Endothelial cell of umbilical vein (primary cell): ENCODE measurements at regions not wholly inside any gene's neighbourhood (a gene's known extent, or its start where the extent isn't known, plus 50 kb on each side); places are given as distances from the start of the nearest gene placed in this dataset.

Experiments
- BruUV-seq: library from RNA; stranded (reverse); fragments of 400-500 nt; replicated peaks from 2 replicates; lab custom pipeline; 2021; lab: Mats Ljungman, UMichigan
- CTCF ChIA-PET: fragments of 300-600, 350-600 bp; sonication (Branson Sonifier 250); formaldehyde crosslinking; loops from one replicate; lab custom pipeline; 2021; ENCODE audit warnings: antibody characterized with exemption, inconsistent platforms; lab: Charles Lee
- POLR2A ChIA-PET: fragments of 300-600, 350-600 bp; sonication (Branson Sonifier 250); formaldehyde crosslinking; loops from one replicate; lab custom pipeline; 2021; ENCODE audit warnings: antibody characterized with exemption, inconsistent platforms; lab: Charles Lee
- DNase-seq: peaks from one replicate; pipeline ENCODE4 v3.0.0-alpha.2; 2011; ENCODE audit warnings: low read depth, low spot score
- FAIRE-seq: peaks from 2 replicates; lab custom pipeline; 2011; peaks lifted over from hg19 to GRCh38; lab: Jason Lieb, UNC
- H2AFZ ChIP-seq: 2 replicates; pipeline ENCODE4 v1.6.0; 2012; ENCODE audit warnings: low read depth, low read length, control low read depth, inconsistent platforms
- H3K27ac ChIP-seq: 2 replicates; pipeline ENCODE4 v1.5.1; 2011; ENCODE audit warnings: low read depth, mild to moderate bottlenecking, control low read depth, low read length, moderate library complexity; ENCODE audit not compliant: insufficient read depth
- H3K27me3 ChIP-seq, 2 experiments: 2 replicates each; pipeline versions ENCODE4 v1.6.0 to v1.6.1; 2011; ENCODE audit warnings: low read length in 2 of 2, mixed read lengths in 1 of 2; ENCODE audit not compliant: control insufficient read depth in 2 of 2, insufficient read depth in 2 of 2
- H3K36me3 ChIP-seq, 2 experiments: 2 replicates in 1 of 2; 3 replicates in 1 of 2; pipeline ENCODE4 v1.5.1; 2011; ENCODE audit warnings: low read length in 2 of 2, mild to moderate bottlenecking in 1 of 2, moderate library complexity in 1 of 2; ENCODE audit not compliant: control insufficient read depth in 2 of 2, insufficient read depth in 2 of 2; ENCODE audit errors: extremely low read depth in 1 of 2
- H3K4me1 ChIP-seq: 3 replicates; pipeline ENCODE4 v1.5.1; 2011; ENCODE audit warnings: mild to moderate bottlenecking, low read length; ENCODE audit not compliant: control insufficient read depth, insufficient read depth; ENCODE audit errors: extremely low read depth
- H3K4me2 ChIP-seq: 2 replicates; pipeline ENCODE4 v1.6.1; 2011; ENCODE audit warnings: low read length, control low read depth, mixed read lengths; ENCODE audit not compliant: insufficient read depth
- H3K4me3 ChIP-seq, 3 experiments: fragments of 200-600 bp in 1 of 3; sonication (generic), shearing (Covaris generic) in 1 of 3; replicated peaks in 1 of 3; 2 replicates each; pipeline ENCODE4 v1.5.1; 2011 to 2016; ENCODE audit warnings: control low read depth in 3 of 3, low read length in 3 of 3, mild to moderate bottlenecking in 2 of 3, inconsistent platforms in 1 of 3, low read depth in 1 of 3, moderate library complexity in 1 of 3; ENCODE audit not compliant: insufficient read depth in 1 of 3
- H3K79me2 ChIP-seq: 2 replicates; pipeline ENCODE4 v1.6.0; 2012; ENCODE audit warnings: low read length, inconsistent platforms; ENCODE audit not compliant: control insufficient read depth, insufficient read depth
- H3K9ac ChIP-seq: replicated peaks from 2 replicates; pipeline ENCODE3; 2011; ENCODE audit warnings: low read length, control low read depth; ENCODE audit not compliant: insufficient read depth; ENCODE audit errors: extremely low read depth
- H3K9me1 ChIP-seq: replicated peaks from 3 replicates; pipeline ENCODE4 v1.6.0; 2011; ENCODE audit warnings: mild to moderate bottlenecking, low read length; ENCODE audit not compliant: control insufficient read depth, insufficient read depth; ENCODE audit errors: extremely low read depth
- H3K9me3 ChIP-seq: replicated peaks from 2 replicates; pipeline ENCODE4 v1.5.1; 2012; ENCODE audit warnings: low read length, inconsistent platforms; ENCODE audit not compliant: control insufficient read depth, insufficient read depth
- H4K20me1 ChIP-seq: replicated peaks from 2 replicates; pipeline ENCODE3; 2011; ENCODE audit warnings: mild to moderate bottlenecking, low read length; ENCODE audit not compliant: control insufficient read depth, insufficient read depth; ENCODE audit errors: extremely low read depth
- CTCF ChIP-seq, 2 donors: IDR thresholded peaks; 1 replicate in 1 of 2; 2 replicates in 1 of 2; pipeline ENCODE4 v1.5.1; 2011; ENCODE audit warnings: low read length in 2 of 2, mild to moderate bottlenecking in 2 of 2, moderate library complexity in 2 of 2, control low read depth in 1 of 2, inconsistent platforms in 1 of 2, low read depth in 1 of 2; ENCODE audit not compliant: insufficient read depth in 1 of 2; ENCODE audit errors: extremely low read depth in 1 of 2
- EZH2 ChIP-seq: IDR thresholded peaks from 2 replicates; pipeline ENCODE4 v1.6.1; 2012; ENCODE audit warnings: borderline replicate concordance, low read depth, mild to moderate bottlenecking, moderate library complexity, low read length, inconsistent platforms; ENCODE audit not compliant: severe bottlenecking
- FOS ChIP-seq: IDR thresholded peaks from 2 replicates; pipeline ENCODE4 v1.6.1; 2011; ENCODE audit warnings: mild to moderate bottlenecking, low read length, moderate library complexity, borderline replicate concordance; ENCODE audit not compliant: insufficient read depth
- GATA2 ChIP-seq: IDR thresholded peaks from 2 replicates; pipeline ENCODE4 v1.7.0; 2011; ENCODE audit warnings: low read depth, mild to moderate bottlenecking, moderate library complexity, mixed read lengths, low read length; ENCODE audit not compliant: insufficient read length, insufficient read depth
- JUN ChIP-seq: IDR thresholded peaks from 2 replicates; pipeline ENCODE4 v1.6.1; 2011; ENCODE audit warnings: borderline replicate concordance, low read depth; ENCODE audit not compliant: insufficient read length, insufficient read depth
- MAX ChIP-seq: IDR thresholded peaks from 2 replicates; pipeline ENCODE4 v1.6.1; 2011; ENCODE audit not compliant: insufficient read depth, insufficient read length
- MYC ChIP-seq: IDR thresholded peaks from one replicate; pipeline ENCODE4 v1.6.1; 2011; ENCODE audit warnings: mild to moderate bottlenecking, low read depth, low read length
- POLR2A ChIP-seq: IDR thresholded peaks from 2 replicates; pipeline ENCODE4 v1.6.1; 2012; ENCODE audit warnings: low read depth, mild to moderate bottlenecking, control low read depth, low read length
- POLR2AphosphoS5 ChIP-seq: IDR thresholded peaks from 2 replicates; pipeline ENCODE4 v1.6.1; 2012; ENCODE audit warnings: low read depth, mild to moderate bottlenecking, control low read depth, low read length, moderate library complexity; ENCODE audit not compliant: insufficient read depth
- dilution Hi-C: fragments of 300-500 bp; cut with MboI; formaldehyde crosslinking; loops from one replicate; pipeline ENCODE4 v1.15.0; 2019; ENCODE audit warnings: low sequenced_read_pairs; ENCODE audit not compliant: extremely low pct_ligation_motif_present
- intact Hi-C: fragments of 100-400 bp; cut with micrococcal nuclease; formaldehyde crosslinking; loops from one replicate; pipeline ENCODE4 v1.10.0; 2022

DNA sequence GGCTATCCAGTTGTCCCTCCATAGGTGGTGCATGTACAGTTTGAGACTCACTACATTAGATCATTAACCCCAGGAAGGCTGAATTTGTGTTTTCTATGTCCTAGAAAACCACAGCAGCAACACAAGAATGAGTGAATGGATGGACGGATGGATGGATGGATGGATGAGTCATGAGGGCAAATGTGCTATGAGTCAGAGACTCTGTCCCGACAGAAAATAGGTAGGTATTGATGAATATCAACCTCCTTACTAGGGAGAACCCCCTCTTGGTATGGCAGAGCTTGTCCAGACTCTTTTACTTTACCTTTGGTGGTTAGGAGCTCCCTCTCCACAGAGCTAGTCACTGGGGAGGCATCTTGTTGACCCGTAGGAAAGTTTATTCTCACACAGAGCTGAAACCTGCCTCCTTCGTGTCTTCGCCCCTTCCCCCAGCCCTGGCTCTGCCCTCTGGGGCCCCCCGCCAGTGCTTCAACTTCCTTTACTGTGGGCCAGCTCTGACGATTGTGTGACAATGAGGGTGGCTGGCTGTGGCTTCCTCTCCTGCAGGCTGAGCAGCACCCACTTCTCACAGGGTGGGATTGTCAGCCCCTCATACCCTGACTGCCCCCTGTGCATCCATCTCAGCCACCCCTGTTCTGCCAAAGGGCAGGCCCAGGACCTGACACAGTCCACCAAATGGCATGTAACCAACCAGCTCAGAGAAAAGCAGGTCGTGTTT lies 145.2 kb downstream of the FOXD2 start:
- Histone ChIP-seq H3K4me1 (no peaks in the 10 kb centered on the region), H3K4me3 (no peak overlapping the region), H3K4me2 (no peak overlapping the region), H3K9me1 (no peaks in the 10 kb centered on the region), H2AFZ (no peak overlapping the region), H3K36me3 (no peaks in the 10 kb centered on the region), H3K79me2 (no peaks in the 10 kb centered on the region), H3K27ac (no peak overlapping the region), H3K9me3 (no peaks in the 10 kb centered on the region), H3K9ac (no peak overlapping the region), H3K27me3 (peaks cover 0 to 3% of the 10 kb centered on the region in 2 experiments), H4K20me1 (no peaks in the 10 kb centered on the region)
- intact Hi-C loops (no loop called here), dilution Hi-C loops (no loop called here)
- FAIRE-seq (no peak), DNase-seq (no peak)
- peak; percentile 62 for TF ChIP-seq FOS
- peak; percentile 45 for TF ChIP-seq JUN
- no peak for TF ChIP-seq GATA2
- ChIA-PET POLR2A (no interaction called here), CTCF (interaction anchor here (0.9 to 1.2 kb wide), 4 partner anchors 18 to 150 kb away, joined by 3 read pairs; no protein-coding TSS in a partner anchor)
- no TSS peak for BruUV-seq

GRCh38 chr1:47584249-47584648 lies 146.4 kb downstream of the FOXD2 start:
- dilution Hi-C loops (no loop called here), intact Hi-C loops (no loop called here)
- Histone ChIP-seq H3K9me3 (no peaks in the 10 kb centered on the region), H3K36me3 (no peaks in the 10 kb centered on the region), H3K4me2 (no peak overlapping the region), H3K9me1 (no peaks in the 10 kb centered on the region), H3K4me3 (no peak overlapping the region), H2AFZ (no peak overlapping the region), H3K27me3 (peaks cover 2 to 3% of the 10 kb centered on the region in 2 experiments), H4K20me1 (no peaks in the 10 kb centered on the region), H3K27ac (no peak overlapping the region), H3K9ac (no peak overlapping the region), H3K4me1 (no peaks in the 10 kb centered on the region), H3K79me2 (no peaks in the 10 kb centered on the region)
- ChIA-PET POLR2A (no interaction called here), CTCF (no interaction called here)
- TF ChIP-seq POLR2AphosphoS5, result no peak
- no peak for TF ChIP-seq JUN
- TF ChIP-seq POLR2A, result no peak
- TF ChIP-seq MAX, result no peak
- no peak for TF ChIP-seq CTCF (IDR thresholded peaks at IDR 0.05; ENCODE audit: extremely low read depth in 1 of 2, insufficient read depth in 1 of 2, low read depth in 1 of 2, low read length in 2 of 2)
- no peak for TF ChIP-seq MYC
- no peak for TF ChIP-seq EZH2
- TF ChIP-seq GATA2, result no peak
- TF ChIP-seq FOS, result no peak
- BruUV-seq, result no TSS peak
- DNase-seq (no peak), FAIRE-seq (no peak)
